RWPE1 (cell line): ENCODE measurements at regions not wholly inside any gene's neighbourhood (a gene's known extent, or its start where the extent isn't known, plus 50 kb on each side); places are given as distances from the start of the nearest gene placed in this dataset.

Source experiments
- CTCF ChIA-PET: fragments of 350-600 bp; sonication (Branson Sonifier 250); formaldehyde crosslinking; extraction: SDS; loops from one replicate; lab custom pipeline; 2021; lab: Yijun Ruan, JAX
- POLR2A ChIA-PET: fragments of 400-600 bp; formaldehyde crosslinking; extraction: SDS; loops from one replicate; lab custom pipeline; 2020; ENCODE audit warnings: antibody characterized with exemption; ENCODE audit not compliant: low non-redundant PET; lab: Yijun Ruan, JAX
- DNase-seq: peaks from one replicate; pipeline ENCODE4 v3.0.0; 2012; ENCODE audit warnings: low spot score
- H3K27ac ChIP-seq: fragments of 450-650 bp; 2 replicates; pipeline ENCODE4 v1.5.1; 2017
- CTCF ChIP-seq: fragments of 450-650 bp; conservative IDR thresholded peaks from 2 replicates; pipeline ENCODE4 v1.5.1; 2017; ENCODE audit warnings: low read depth, mild to moderate bottlenecking

GRCh38 chr17:34859652-34860051 lies 101.6 kb downstream of the CCT6B start:
- H3K27ac ChIP-seq, result no peak overlapping the region
- TF ChIP-seq CTCF, result no peak
- ChIA-PET CTCF (no interaction called here), POLR2A (no interaction called here)
- no peak for DNase-seq

DNA sequence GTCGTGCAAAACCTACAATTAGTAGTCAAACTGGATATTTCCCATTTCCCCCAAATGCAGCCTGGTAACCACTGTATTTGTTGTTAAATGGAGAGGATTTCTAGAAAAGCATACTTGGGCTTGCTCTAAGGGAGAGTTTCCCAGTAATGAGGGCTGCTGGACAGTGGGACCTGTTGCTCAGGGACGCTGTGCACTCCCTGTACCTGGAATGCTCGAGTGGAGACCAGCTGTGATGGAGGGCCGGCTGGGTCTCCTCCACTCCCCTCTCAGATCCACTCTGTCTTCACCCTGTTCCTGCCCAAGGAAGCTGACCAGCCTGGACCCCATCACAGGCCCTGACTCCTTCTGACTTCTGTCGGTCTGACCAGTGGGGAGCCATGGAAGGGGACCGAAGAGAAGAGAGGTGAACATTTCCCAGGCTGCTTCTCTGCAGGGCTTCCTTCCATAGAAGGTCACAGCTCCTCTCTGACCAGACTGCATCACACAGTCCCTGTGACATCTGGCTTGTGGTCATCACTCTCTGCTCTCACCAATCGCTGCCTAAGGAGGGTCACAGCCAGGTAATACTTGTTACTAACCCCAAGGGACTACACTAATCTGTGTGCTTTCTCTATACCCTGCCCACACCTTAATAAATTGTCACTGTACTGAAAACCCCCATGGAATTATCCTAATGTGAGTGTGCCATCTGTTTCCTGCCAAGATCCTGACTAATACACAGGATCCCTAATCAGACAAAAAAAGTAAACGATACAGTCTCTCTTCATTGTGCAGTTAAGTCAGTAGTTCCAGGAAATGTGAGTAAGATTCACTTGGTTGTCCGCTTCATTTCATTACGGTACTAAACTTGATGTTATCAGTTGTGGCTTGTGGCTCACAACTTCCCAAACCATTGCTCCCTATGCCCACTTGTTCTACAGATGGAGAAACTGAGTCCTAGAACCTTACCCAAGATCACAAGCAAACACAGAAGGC lies 102.4 kb downstream of the CCT6B start:
- TF ChIP-seq CTCF, result no peak
- no peak for DNase-seq
- ChIA-PET CTCF (interaction anchor here (0.6 kb wide), 1 partner anchor 1246 kb away, joined by 3 read pairs; no protein-coding TSS in a partner anchor), POLR2A (no interaction called here)
- H3K27ac ChIP-seq, result no peak overlapping the region

GRCh38 chr17:34853924-34854323 lies 107.3 kb downstream of the CCT6B start:
- no peak for TF ChIP-seq CTCF
- no peak for DNase-seq
- H3K27ac ChIP-seq, result no peak overlapping the region
- ChIA-PET CTCF (no interaction called here), POLR2A (no interaction called here)

GRCh38 chr17:34852614-34853013 lies 108.6 kb downstream of the CCT6B start:
- H3K27ac ChIP-seq, result no peak overlapping the region
- CTCF ChIA-PET, result interaction anchor here (0.7 kb wide), 1 partner anchor 72 kb away, joined by 3 read pairs; no protein-coding TSS in a partner anchor
- no peak for TF ChIP-seq CTCF
- POLR2A ChIA-PET, result no interaction called here
- no peak for DNase-seq

- ChIA-PET CTCF (no interaction called here), POLR2A (no interaction called here)
- TF ChIP-seq CTCF, result no peak
- no peak overlapping the region for H3K27ac ChIP-seq
- DNase-seq, result no peak
These were observed 109.2 kb downstream of the CCT6B start for GRCh38 chr17:34851961-34852540.

- ChIA-PET POLR2A (no interaction called here), CTCF (interaction anchor here (0.7 kb wide), 1 partner anchor 1942 kb away, joined by 3 read pairs; no protein-coding TSS in a partner anchor)
- TF ChIP-seq CTCF, result no peak
- DNase-seq, result no peak
- H3K27ac ChIP-seq, result no peak overlapping the region
These were observed 110.3 kb downstream of the CCT6B start for GRCh38 chr17:34850964-34851363.
